ENCODE measurements at regions not wholly inside any gene's neighbourhood (a gene's known extent, or its start where the extent isn't known, plus 50 kb on each side); places are given as distances from the start of the nearest gene placed in this dataset.

GRCh38 chrX:1072637-1073377 is 139.6 kb downstream of the CRLF2 start (continued):
- TF ChIP-seq SETDB1 (IDR thresholded peaks at IDR 0.05; ENCODE audit: low read length) (no peak), ATF1 (CRISPR knock-in tag; IDR thresholded peaks at IDR 0.05) (no peak), ATF1 (tag; IDR thresholded peaks at IDR 0.05) (no peak), JUNB (CRISPR knock-in tag; conservative IDR thresholded peaks at IDR 0.05) (no peak), GABPB1 (CRISPR knock-in tag; IDR thresholded peaks at IDR 0.05) (peak; percentile 89), ZC3H4 (CRISPR knock-in tag; IDR thresholded peaks at IDR 0.05; ENCODE audit: borderline replicate concordance) (no peak), XRCC5 (IDR thresholded peaks at IDR 0.05; ENCODE audit: low read depth, low read length) (no peak), CBX1 (IDR thresholded peaks at IDR 0.05; ENCODE audit: low read depth) (0 out of 2 replicates have a peak, but pooled peaks have one; percentile 42), ZNF354B (CRISPR knock-in tag; IDR thresholded peaks at IDR 0.05) (no peak), BCOR (IDR thresholded peaks at IDR 0.05) (peak; percentile 20; the same call in 1 of the 2 replicates), BMI1 (IDR thresholded peaks at IDR 0.05; ENCODE audit: low read length) (peak; percentile 83), SAFB (IDR thresholded peaks at IDR 0.05; ENCODE audit: borderline replicate concordance, low read depth, low read length) (no peak), EGR1 (conservative IDR thresholded peaks at IDR 0.05) (no peak), TFE3 (CRISPR knock-in tag; IDR thresholded peaks at IDR 0.05) (no peak), ZNF740 (CRISPR knock-in tag; IDR thresholded peaks at IDR 0.05) (no peak), ZNF740 (tag; IDR thresholded peaks at IDR 0.05) (no peak), NFE2L1 (tag; IDR thresholded peaks at IDR 0.05; ENCODE audit: borderline replicate concordance, low read depth) (no peak), CSDE1 (IDR thresholded peaks at IDR 0.05) (peak in 1 of 2 experiments; percentile 86; a peak in 2 of 4 replicates), ZNF584 (CRISPR knock-in tag; IDR thresholded peaks at IDR 0.05; ENCODE audit: low read depth) (no peak), FOSL1 (tag; conservative IDR thresholded peaks at IDR 0.05) (no peak), NFYB (IDR thresholded peaks at IDR 0.05; ENCODE audit: extremely low read depth, insufficient read length) (no peak), NCOA2 (IDR thresholded peaks at IDR 0.05; ENCODE audit: partially characterized antibody in 2 of 2) (no peak), ZNF76 (CRISPR knock-in tag; IDR thresholded peaks at IDR 0.05; ENCODE audit: borderline replicate concordance) (no peak), PKNOX1 (IDR thresholded peaks at IDR 0.05) (0 out of 2 replicates have a peak, but pooled peaks have one; percentile 28), PRMT5 (CRISPR knock-in tag; IDR thresholded peaks at IDR 0.05) (no peak), TAF15 (IDR thresholded peaks at IDR 0.05; ENCODE audit: low read depth, low read length) (no peak), RFX1 (IDR thresholded peaks at IDR 0.05) (peak; percentile 97), MEF2D (tag; conservative IDR thresholded peaks at IDR 0.05; ENCODE audit: low read depth) (no peak), ZNF232 (CRISPR knock-in tag; IDR thresholded peaks at IDR 0.05) (no peak), HNRNPH1 (optimal IDR thresholded peaks at IDR 0.05; ENCODE audit: low read depth, low read length) (no peak)
